GM23338 (cell line): ENCODE measurements at regions not wholly inside any gene's neighbourhood (a gene's known extent, or its start where the extent isn't known, plus 50 kb on each side); places are given as distances from the start of the nearest gene placed in this dataset.

Source experiments
- ATAC-seq: fragments of 200-7000 bp; cut with Tn5 transposase; 3 replicates; pipeline ENCODE4 v1.9.1; 2020
- DNase-seq: peaks from one replicate; pipeline ENCODE4 v3.0.0-alpha.2; 2015; ENCODE audit warnings: low spot score
- H2AFZ ChIP-seq: fragments of 200-600 bp; sonication (generic); 2 replicates; pipeline ENCODE4 v1.8.0; 2016; ENCODE audit warnings: antibody characterized with exemption, mild to moderate bottlenecking, moderate library complexity
- H3F3A ChIP-seq: fragments of 200-600 bp; sonication (generic); replicated peaks from 2 replicates; pipeline ENCODE4 v1.8.0; 2017; ENCODE audit warnings: antibody characterized with exemption, mixed run types, low read depth
- H3K27ac ChIP-seq: fragments of 200-600 bp; sonication (generic); 2 replicates; pipeline ENCODE4 v1.6.1; 2016; ENCODE audit warnings: low read depth
- H3K27me3 ChIP-seq: fragments of 200-600 bp; sonication (generic); 2 replicates; pipeline ENCODE4 v1.8.0; 2016; ENCODE audit warnings: mild to moderate bottlenecking, mixed run types, moderate library complexity; ENCODE audit not compliant: insufficient read depth
- H3K36me3 ChIP-seq: fragments of 200-600 bp; sonication (generic); 2 replicates; pipeline ENCODE4 v1.8.0; 2016; ENCODE audit warnings: mild to moderate bottlenecking; ENCODE audit not compliant: insufficient read depth
- H3K4me1 ChIP-seq: fragments of 200-600 bp; sonication (generic); 2 replicates; pipeline ENCODE4 v1.8.0; 2016; ENCODE audit warnings: mild to moderate bottlenecking, moderate library complexity; ENCODE audit not compliant: insufficient read depth
- H3K4me2 ChIP-seq: fragments of 200-600 bp; sonication (generic); 2 replicates; pipeline ENCODE4 v1.7.1; 2017; ENCODE audit warnings: mixed run types
- H3K4me3 ChIP-seq: fragments of 200-600 bp; sonication (generic); 2 replicates; pipeline ENCODE4 v1.6.1; 2016; ENCODE audit warnings: mixed run types
- H3K79me2 ChIP-seq: fragments of 200-600 bp; sonication (generic); replicated peaks from 2 replicates; pipeline ENCODE4 v1.8.0; 2017; ENCODE audit warnings: mild to moderate bottlenecking; ENCODE audit not compliant: insufficient read depth
- H3K9me2 ChIP-seq: fragments of 200-600 bp; sonication (generic); 2 replicates; pipeline ENCODE4 v1.8.0; 2017; ENCODE audit not compliant: insufficient read depth
- H4K20me1 ChIP-seq: fragments of 200-600 bp; sonication (generic); replicated peaks from 2 replicates; pipeline ENCODE4 v1.8.0; 2017; ENCODE audit warnings: mild to moderate bottlenecking; ENCODE audit not compliant: insufficient read depth
- H3K27ac Mint-ChIP-seq: 2 replicates; pipeline ENCODE4 v1.8.0; 2020; ENCODE audit warnings: inconsistent platforms, mild to moderate bottlenecking, moderate library complexity, mixed read lengths
- H3K27me3 Mint-ChIP-seq: 3 replicates; pipeline ENCODE4 v1.8.0; 2022; ENCODE audit warnings: low read depth, mild to moderate bottlenecking, moderate library complexity, mixed read lengths, inconsistent platforms; ENCODE audit not compliant: insufficient read depth, poor library complexity
- H3K36me3 Mint-ChIP-seq: 3 replicates; pipeline ENCODE4 v1.8.0; 2021; ENCODE audit warnings: low read depth, mild to moderate bottlenecking, inconsistent platforms, moderate library complexity, mixed read lengths
- H3K4me1 Mint-ChIP-seq: 3 replicates; pipeline ENCODE4 v1.8.0; 2020; ENCODE audit warnings: mild to moderate bottlenecking, inconsistent platforms, mixed read lengths
- H3K4me3 Mint-ChIP-seq: 3 replicates; pipeline ENCODE4 v1.8.0; 2021; ENCODE audit warnings: moderate library complexity, mild to moderate bottlenecking, inconsistent platforms, mixed read lengths
- H3K9me3 Mint-ChIP-seq: 3 replicates; pipeline ENCODE4 v1.8.0; 2020; ENCODE audit warnings: moderate library complexity, mild to moderate bottlenecking, inconsistent platforms, mixed read lengths
- CREB1 ChIP-seq: fragments of 250-450 bp; sonication (Bioruptor Pico); IDR thresholded peaks from 2 replicates; pipeline ENCODE4 v1.5.0; 2020; ENCODE audit warnings: low read depth, mild to moderate bottlenecking, moderate library complexity
- EZH2 ChIP-seq: fragments of 200-600 bp; sonication (generic); IDR thresholded peaks from one replicate; pipeline ENCODE4 v1.8.0; 2017; ENCODE audit warnings: antibody characterized with exemption, mild to moderate bottlenecking, low read depth; ENCODE audit not compliant: unreplicated experiment
- EZH2phosphoT487 ChIP-seq: fragments of 200-600 bp; sonication (generic); IDR thresholded peaks from one replicate; pipeline ENCODE4 v1.8.1; 2018; ENCODE audit warnings: antibody characterized with exemption; ENCODE audit not compliant: unreplicated experiment
- JUNB ChIP-seq: IDR thresholded peaks from one replicate; pipeline ENCODE4 v1.6.1; 2016; ENCODE audit warnings: antibody characterized with exemption; ENCODE audit not compliant: unreplicated experiment
- POLR2AphosphoS5 ChIP-seq: IDR thresholded peaks from 2 replicates; pipeline ENCODE4 v1.6.1; 2016; ENCODE audit warnings: antibody characterized with exemption, low read depth
- ZNF331 ChIP-seq: fragments of 250-450 bp; sonication (Bioruptor Pico); IDR thresholded peaks from 2 replicates; pipeline ENCODE4 v1.5.0; 2020; ENCODE audit warnings: low read depth, mild to moderate bottlenecking, moderate library complexity
- TF ChIP-seq, protein P1 (sequence below): IDR thresholded peaks from one replicate; pipeline ENCODE4 v1.6.1; 2018; ENCODE audit warnings: antibody characterized with exemption; ENCODE audit not compliant: unreplicated experiment
- TF ChIP-seq, protein P2 (sequence below): IDR thresholded peaks from 2 replicates; pipeline ENCODE4 v1.6.1; 2016; ENCODE audit warnings: antibody characterized with exemption
- TF ChIP-seq, protein P3 (sequence below), 2 experiments: fragments of 200-600 bp in 1 of 2; sonication (generic) in 1 of 2; conservative IDR thresholded peaks; 2 replicates each; pipeline versions ENCODE4 v1.5.1 to v1.6.1; 2016 to 2017; ENCODE audit warnings: antibody characterized with exemption in 2 of 2, low read depth in 2 of 2, mild to moderate bottlenecking in 2 of 2, moderate library complexity in 1 of 2
- TF ChIP-seq, protein P4 (sequence below): fragments of 250-450 bp; sonication (Bioruptor Pico); IDR thresholded peaks from 2 replicates; pipeline ENCODE4 v1.5.0; 2020; ENCODE audit warnings: mild to moderate bottlenecking, moderate library complexity

DNA sequence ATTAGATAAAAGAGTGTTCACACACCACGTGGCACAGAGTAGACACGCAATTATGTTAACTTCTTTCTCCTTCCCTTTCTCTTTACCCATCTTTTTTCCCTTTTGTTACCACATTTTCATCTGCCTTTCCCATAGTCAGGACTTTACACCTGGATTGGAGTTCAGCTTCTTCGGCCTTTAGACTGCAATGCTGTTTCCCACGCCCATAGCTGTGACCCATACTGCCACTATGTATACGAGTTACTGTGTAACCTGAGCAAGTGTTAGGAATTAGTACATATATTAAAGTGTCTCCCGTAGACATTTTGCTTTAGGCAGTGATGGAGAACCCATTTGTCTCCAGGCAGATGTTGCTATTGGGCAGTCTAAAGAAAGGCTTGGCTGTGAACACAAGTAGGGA lies 143.6 kb upstream of the SLC28A3 start (continued):
- TF ChIP-seq, protein P1, sequence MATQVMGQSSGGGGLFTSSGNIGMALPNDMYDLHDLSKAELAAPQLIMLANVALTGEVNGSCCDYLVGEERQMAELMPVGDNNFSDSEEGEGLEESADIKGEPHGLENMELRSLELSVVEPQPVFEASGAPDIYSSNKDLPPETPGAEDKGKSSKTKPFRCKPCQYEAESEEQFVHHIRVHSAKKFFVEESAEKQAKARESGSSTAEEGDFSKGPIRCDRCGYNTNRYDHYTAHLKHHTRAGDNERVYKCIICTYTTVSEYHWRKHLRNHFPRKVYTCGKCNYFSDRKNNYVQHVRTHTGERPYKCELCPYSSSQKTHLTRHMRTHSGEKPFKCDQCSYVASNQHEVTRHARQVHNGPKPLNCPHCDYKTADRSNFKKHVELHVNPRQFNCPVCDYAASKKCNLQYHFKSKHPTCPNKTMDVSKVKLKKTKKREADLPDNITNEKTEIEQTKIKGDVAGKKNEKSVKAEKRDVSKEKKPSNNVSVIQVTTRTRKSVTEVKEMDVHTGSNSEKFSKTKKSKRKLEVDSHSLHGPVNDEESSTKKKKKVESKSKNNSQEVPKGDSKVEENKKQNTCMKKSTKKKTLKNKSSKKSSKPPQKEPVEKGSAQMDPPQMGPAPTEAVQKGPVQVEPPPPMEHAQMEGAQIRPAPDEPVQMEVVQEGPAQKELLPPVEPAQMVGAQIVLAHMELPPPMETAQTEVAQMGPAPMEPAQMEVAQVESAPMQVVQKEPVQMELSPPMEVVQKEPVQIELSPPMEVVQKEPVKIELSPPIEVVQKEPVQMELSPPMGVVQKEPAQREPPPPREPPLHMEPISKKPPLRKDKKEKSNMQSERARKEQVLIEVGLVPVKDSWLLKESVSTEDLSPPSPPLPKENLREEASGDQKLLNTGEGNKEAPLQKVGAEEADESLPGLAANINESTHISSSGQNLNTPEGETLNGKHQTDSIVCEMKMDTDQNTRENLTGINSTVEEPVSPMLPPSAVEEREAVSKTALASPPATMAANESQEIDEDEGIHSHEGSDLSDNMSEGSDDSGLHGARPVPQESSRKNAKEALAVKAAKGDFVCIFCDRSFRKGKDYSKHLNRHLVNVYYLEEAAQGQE, result no peak
- TF ChIP-seq CREB1 (CRISPR knock-in tag), result no peak

DNA sequence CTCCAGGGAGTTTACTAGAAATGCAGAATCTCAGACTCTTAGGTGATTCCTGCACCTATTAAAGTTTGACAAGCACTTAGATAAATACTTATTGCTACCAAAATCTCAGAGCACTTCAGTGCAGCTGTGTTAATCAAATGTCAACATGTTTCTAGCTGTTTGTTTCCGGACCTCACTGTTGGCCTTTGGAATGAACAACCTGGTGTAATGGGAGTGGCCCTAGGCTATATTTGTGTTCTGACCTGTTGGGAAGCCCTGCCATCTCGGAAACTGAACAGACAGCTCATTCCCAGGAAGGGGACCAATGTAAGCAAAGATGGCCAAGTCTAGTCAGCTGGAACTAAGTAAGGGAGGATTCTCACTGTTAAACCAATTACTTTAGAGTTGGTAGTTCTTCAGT lies 145.0 kb upstream of the SLC28A3 start:
- H3K27me3 ChIP-seq, result no peaks in the 10 kb centered on the region
- DNase-seq (no peak), ATAC-seq (no peak)
- H3K9me2 ChIP-seq, result peaks cover 6% of the 10 kb centered on the region; the same call in 1 of the 2 replicates
- no peaks in the 10 kb centered on the region for H3F3A ChIP-seq
- Mint-ChIP-seq H3K27ac (no peak overlapping the region), H3K4me3 (no peak overlapping the region), H3K27me3 (peaks cover 5% of the 10 kb centered on the region), H3K4me1 (peaks cover 7% of the 10 kb centered on the region; the same call in 2 of the 3 replicates), H3K9me3 (no peaks in the 10 kb centered on the region), H3K36me3 (no peaks in the 10 kb centered on the region)
- no peaks in the 10 kb centered on the region for H3K79me2 ChIP-seq
- H4K20me1 ChIP-seq, result no peaks in the 10 kb centered on the region; the same call in 1 of the 2 replicates
- H3K4me2 ChIP-seq, result no peak overlapping the region
- H3K27ac ChIP-seq, result no peak overlapping the region
- H3K4me3 ChIP-seq, result no peak overlapping the region
- H2AFZ ChIP-seq, result no peak overlapping the region
- no peaks in the 10 kb centered on the region for H3K4me1 ChIP-seq
- H3K36me3 ChIP-seq, result no peaks in the 10 kb centered on the region
- TF ChIP-seq, protein P2, sequence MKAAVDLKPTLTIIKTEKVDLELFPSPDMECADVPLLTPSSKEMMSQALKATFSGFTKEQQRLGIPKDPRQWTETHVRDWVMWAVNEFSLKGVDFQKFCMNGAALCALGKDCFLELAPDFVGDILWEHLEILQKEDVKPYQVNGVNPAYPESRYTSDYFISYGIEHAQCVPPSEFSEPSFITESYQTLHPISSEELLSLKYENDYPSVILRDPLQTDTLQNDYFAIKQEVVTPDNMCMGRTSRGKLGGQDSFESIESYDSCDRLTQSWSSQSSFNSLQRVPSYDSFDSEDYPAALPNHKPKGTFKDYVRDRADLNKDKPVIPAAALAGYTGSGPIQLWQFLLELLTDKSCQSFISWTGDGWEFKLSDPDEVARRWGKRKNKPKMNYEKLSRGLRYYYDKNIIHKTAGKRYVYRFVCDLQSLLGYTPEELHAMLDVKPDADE, result no peak
- no peak for TF ChIP-seq CREB1 (CRISPR knock-in tag)
- TF ChIP-seq EZH2phosphoT487, result no peak
- TF ChIP-seq, protein P3, sequence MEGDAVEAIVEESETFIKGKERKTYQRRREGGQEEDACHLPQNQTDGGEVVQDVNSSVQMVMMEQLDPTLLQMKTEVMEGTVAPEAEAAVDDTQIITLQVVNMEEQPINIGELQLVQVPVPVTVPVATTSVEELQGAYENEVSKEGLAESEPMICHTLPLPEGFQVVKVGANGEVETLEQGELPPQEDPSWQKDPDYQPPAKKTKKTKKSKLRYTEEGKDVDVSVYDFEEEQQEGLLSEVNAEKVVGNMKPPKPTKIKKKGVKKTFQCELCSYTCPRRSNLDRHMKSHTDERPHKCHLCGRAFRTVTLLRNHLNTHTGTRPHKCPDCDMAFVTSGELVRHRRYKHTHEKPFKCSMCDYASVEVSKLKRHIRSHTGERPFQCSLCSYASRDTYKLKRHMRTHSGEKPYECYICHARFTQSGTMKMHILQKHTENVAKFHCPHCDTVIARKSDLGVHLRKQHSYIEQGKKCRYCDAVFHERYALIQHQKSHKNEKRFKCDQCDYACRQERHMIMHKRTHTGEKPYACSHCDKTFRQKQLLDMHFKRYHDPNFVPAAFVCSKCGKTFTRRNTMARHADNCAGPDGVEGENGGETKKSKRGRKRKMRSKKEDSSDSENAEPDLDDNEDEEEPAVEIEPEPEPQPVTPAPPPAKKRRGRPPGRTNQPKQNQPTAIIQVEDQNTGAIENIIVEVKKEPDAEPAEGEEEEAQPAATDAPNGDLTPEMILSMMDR (conservative IDR thresholded peaks at IDR 0.05; ENCODE audit: low read depth in 2 of 2), result no peak
- TF ChIP-seq ZNF331 (CRISPR knock-in tag), result no peak
- no peak for TF ChIP-seq EZH2
- TF ChIP-seq POLR2AphosphoS5, result no peak
- TF ChIP-seq JUNB, result no peak
- TF ChIP-seq, protein P4, sequence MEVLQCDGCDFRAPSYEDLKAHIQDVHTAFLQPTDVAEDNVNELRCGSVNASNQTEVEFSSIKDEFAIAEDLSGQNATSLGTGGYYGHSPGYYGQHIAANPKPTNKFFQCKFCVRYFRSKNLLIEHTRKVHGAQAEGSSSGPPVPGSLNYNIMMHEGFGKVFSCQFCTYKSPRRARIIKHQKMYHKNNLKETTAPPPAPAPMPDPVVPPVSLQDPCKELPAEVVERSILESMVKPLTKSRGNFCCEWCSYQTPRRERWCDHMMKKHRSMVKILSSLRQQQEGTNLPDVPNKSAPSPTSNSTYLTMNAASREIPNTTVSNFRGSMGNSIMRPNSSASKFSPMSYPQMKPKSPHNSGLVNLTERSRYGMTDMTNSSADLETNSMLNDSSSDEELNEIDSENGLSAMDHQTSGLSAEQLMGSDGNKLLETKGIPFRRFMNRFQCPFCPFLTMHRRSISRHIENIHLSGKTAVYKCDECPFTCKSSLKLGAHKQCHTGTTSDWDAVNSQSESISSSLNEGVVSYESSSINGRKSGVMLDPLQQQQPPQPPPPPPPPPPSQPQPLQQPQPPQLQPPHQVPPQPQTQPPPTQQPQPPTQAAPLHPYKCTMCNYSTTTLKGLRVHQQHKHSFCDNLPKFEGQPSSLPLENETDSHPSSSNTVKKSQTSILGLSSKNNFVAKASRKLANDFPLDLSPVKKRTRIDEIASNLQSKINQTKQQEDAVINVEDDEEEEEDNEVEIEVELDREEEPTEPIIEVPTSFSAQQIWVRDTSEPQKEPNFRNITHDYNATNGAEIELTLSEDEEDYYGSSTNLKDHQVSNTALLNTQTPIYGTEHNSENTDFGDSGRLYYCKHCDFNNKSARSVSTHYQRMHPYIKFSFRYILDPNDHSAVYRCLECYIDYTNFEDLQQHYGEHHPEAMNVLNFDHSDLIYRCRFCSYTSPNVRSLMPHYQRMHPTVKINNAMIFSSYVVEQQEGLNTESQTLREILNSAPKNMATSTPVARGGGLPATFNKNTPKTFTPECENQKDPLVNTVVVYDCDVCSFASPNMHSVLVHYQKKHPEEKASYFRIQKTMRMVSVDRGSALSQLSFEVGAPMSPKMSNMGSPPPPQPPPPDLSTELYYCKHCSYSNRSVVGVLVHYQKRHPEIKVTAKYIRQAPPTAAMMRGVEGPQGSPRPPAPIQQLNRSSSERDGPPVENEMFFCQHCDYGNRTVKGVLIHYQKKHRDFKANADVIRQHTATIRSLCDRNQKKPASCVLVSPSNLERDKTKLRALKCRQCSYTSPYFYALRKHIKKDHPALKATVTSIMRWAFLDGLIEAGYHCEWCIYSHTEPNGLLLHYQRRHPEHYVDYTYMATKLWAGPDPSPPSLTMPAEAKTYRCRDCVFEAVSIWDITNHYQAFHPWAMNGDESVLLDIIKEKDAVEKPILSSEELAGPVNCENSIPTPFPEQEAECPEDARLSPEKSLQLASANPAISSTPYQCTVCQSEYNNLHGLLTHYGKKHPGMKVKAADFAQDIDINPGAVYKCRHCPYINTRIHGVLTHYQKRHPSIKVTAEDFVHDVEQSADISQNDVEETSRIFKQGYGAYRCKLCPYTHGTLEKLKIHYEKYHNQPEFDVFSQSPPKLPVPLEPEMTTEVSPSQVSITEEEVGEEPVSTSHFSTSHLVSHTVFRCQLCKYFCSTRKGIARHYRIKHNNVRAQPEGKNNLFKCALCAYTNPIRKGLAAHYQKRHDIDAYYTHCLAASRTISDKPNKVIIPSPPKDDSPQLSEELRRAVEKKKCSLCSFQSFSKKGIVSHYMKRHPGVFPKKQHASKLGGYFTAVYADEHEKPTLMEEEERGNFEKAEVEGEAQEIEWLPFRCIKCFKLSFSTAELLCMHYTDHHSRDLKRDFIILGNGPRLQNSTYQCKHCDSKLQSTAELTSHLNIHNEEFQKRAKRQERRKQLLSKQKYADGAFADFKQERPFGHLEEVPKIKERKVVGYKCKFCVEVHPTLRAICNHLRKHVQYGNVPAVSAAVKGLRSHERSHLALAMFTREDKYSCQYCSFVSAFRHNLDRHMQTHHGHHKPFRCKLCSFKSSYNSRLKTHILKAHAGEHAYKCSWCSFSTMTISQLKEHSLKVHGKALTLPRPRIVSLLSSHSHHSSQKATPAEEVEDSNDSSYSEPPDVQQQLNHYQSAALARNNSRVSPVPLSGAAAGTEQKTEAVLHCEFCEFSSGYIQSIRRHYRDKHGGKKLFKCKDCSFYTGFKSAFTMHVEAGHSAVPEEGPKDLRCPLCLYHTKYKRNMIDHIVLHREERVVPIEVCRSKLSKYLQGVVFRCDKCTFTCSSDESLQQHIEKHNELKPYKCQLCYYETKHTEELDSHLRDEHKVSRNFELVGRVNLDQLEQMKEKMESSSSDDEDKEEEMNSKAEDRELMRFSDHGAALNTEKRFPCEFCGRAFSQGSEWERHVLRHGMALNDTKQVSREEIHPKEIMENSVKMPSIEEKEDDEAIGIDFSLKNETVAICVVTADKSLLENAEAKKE (CRISPR knock-in tag), result no peak
